ENCODE measurements at regions not wholly inside any gene's neighbourhood (a gene's known extent, or its start where the extent isn't known, plus 50 kb on each side); places are given as distances from the start of the nearest gene placed in this dataset.

DNA sequence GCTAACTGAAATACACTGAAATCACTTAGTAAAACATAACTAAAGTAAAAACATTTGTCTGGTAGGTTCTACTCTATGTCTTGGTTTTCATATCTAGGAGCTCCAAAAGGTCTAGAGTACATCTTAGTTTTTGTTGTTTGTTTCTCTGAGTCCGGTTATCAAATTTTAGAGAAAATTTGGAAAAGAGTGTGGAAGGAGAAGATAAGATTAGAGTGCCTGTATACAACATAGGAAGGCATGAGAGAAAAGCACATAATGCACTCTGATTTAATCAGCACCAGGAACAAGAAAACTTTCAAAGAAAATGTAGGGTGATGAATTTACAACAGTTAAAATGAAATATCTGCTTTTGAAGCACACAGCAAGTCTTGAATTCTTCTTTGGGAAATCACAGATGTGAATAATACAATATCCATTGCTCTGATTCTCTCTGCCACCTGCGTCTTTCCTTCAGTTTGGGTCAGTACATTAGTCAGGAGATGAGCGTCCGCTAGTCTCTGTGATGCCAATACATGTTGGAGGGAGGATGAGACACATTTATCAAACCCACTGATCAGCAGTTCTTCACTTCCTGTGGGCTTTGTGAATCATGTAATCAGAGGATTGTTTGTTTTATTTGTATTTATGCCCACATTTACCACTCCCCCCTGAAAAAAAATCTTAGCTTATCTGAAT is 477.8 kb upstream of the GCFC2 start:
- TF ChIP-seq, protein P1, sequence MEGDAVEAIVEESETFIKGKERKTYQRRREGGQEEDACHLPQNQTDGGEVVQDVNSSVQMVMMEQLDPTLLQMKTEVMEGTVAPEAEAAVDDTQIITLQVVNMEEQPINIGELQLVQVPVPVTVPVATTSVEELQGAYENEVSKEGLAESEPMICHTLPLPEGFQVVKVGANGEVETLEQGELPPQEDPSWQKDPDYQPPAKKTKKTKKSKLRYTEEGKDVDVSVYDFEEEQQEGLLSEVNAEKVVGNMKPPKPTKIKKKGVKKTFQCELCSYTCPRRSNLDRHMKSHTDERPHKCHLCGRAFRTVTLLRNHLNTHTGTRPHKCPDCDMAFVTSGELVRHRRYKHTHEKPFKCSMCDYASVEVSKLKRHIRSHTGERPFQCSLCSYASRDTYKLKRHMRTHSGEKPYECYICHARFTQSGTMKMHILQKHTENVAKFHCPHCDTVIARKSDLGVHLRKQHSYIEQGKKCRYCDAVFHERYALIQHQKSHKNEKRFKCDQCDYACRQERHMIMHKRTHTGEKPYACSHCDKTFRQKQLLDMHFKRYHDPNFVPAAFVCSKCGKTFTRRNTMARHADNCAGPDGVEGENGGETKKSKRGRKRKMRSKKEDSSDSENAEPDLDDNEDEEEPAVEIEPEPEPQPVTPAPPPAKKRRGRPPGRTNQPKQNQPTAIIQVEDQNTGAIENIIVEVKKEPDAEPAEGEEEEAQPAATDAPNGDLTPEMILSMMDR (IDR thresholded peaks at IDR 0.05) = no peak
- Histone ChIP-seq H2AFZ (no peak overlapping the region), H3K27me3 (ENCODE audit: control insufficient read depth, insufficient read depth, low read length) (no peaks in the 10 kb centered on the region), H3K4me2 (ENCODE audit: low read length) (no peak overlapping the region), H3K4me3 (ENCODE audit: low read depth, low read length) (no peak overlapping the region), H3K79me2 (no peaks in the 10 kb centered on the region), H3K27ac (no peak overlapping the region), H3K9me3 (ENCODE audit: control insufficient read depth, low read length) (no peaks in the 10 kb centered on the region), H3K36me3 (ENCODE audit: control insufficient read depth, insufficient read depth, low read length) (no peaks in the 10 kb centered on the region), H3K4me1 (no peaks in the 10 kb centered on the region), H3K9ac (no peak overlapping the region)

GRCh38 chr2:76187415-76187814 is 476.7 kb upstream of the GCFC2 start:
- Histone ChIP-seq H3K9ac (no peak overlapping the region), H3K9me3 (ENCODE audit: control insufficient read depth, low read length) (no peaks in the 10 kb centered on the region), H3K27ac (no peak overlapping the region), H3K4me1 (no peaks in the 10 kb centered on the region), H2AFZ (no peak overlapping the region), H3K79me2 (no peaks in the 10 kb centered on the region), H3K4me3 (ENCODE audit: low read depth, low read length) (no peak overlapping the region), H3K36me3 (ENCODE audit: control insufficient read depth, insufficient read depth, low read length) (no peaks in the 10 kb centered on the region), H3K4me2 (ENCODE audit: low read length) (no peak overlapping the region), H3K27me3 (ENCODE audit: control insufficient read depth, insufficient read depth, low read length) (no peaks in the 10 kb centered on the region)
- TF ChIP-seq, protein P1 (IDR thresholded peaks at IDR 0.05) = no peak

- Histone ChIP-seq H3K27ac (no peak overlapping the region), H3K9ac (no peak overlapping the region), H3K79me2 (no peaks in the 10 kb centered on the region), H3K4me2 (ENCODE audit: low read length) (no peak overlapping the region), H3K27me3 (ENCODE audit: control insufficient read depth, insufficient read depth, low read length) (no peaks in the 10 kb centered on the region), H3K36me3 (ENCODE audit: control insufficient read depth, insufficient read depth, low read length) (no peaks in the 10 kb centered on the region), H2AFZ (no peak overlapping the region), H3K9me3 (ENCODE audit: control insufficient read depth, low read length) (peaks cover 5% of the 10 kb centered on the region), H3K4me3 (ENCODE audit: low read depth, low read length) (no peak overlapping the region), H3K4me1 (no peaks in the 10 kb centered on the region)
- TF ChIP-seq, protein P1 (IDR thresholded peaks at IDR 0.05) = no peak
These were observed 470.0 kb upstream of the GCFC2 start for GRCh38 chr2:76180676-76181075.

DNA sequence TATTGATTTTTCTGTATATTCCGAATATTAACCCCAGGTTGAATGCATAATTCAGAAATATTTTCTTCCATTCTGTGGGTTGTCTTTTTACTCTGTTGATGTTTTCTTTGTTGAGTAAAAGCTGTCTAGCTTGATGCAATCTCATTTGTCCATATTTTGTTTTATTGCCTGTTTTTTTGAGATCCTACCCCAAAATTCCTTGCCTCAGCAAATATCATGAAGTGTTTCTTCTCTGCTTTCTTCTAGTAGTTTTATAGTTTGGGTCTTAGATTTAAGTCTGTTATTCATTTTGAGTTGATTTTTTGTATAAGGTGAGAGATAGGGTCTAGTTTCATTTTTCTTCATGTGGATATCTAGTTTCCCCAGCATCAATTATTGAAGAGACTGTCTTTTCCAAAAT is 467.9 kb upstream of the GCFC2 start:
- Histone ChIP-seq H3K79me2 (no peaks in the 10 kb centered on the region), H3K27me3 (ENCODE audit: control insufficient read depth, insufficient read depth, low read length) (no peaks in the 10 kb centered on the region), H3K9ac (no peak overlapping the region), H3K36me3 (ENCODE audit: control insufficient read depth, insufficient read depth, low read length) (no peaks in the 10 kb centered on the region), H2AFZ (no peak overlapping the region), H3K27ac (no peak overlapping the region), H3K4me1 (no peaks in the 10 kb centered on the region), H3K9me3 (ENCODE audit: control insufficient read depth, low read length) (peaks cover 5% of the 10 kb centered on the region), H3K4me2 (ENCODE audit: low read length) (no peak overlapping the region), H3K4me3 (ENCODE audit: low read depth, low read length) (no peak overlapping the region)
- TF ChIP-seq, protein P1 (IDR thresholded peaks at IDR 0.05) = no peak

DNA sequence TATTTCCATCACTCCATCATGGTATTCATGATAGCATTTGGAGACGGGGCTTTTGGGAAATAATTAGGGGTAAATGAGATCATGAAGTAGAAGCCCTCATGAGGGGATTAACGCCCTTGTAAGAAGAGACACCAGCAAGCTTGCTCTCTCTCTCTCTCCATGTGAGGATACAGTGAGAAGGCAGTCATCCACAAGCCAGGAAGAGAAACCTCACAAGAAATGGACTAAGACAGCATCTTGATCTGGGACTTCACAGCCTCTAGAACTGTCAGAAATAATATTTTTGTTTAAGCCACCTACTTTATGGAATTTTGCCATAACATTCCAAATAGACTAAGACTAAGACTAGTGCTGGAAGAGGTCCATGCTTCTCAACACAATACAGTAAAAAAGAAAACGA is 464.6 kb upstream of the GCFC2 start:
- TF ChIP-seq, protein P1 (IDR thresholded peaks at IDR 0.05) = no peak
- no peaks in the 10 kb centered on the region for H3K27me3 ChIP-seq (ENCODE audit: control insufficient read depth, insufficient read depth, low read length)
- H3K9ac ChIP-seq = no peak overlapping the region
- no peaks in the 10 kb centered on the region for H3K36me3 ChIP-seq (ENCODE audit: control insufficient read depth, insufficient read depth, low read length)
- no peaks in the 10 kb centered on the region for H3K79me2 ChIP-seq
- H3K4me3 ChIP-seq (ENCODE audit: low read depth, low read length) = no peak overlapping the region
- no peak overlapping the region for H3K27ac ChIP-seq
- peaks cover 8% of the 10 kb centered on the region for H3K9me3 ChIP-seq (ENCODE audit: control insufficient read depth, low read length)
- H2AFZ ChIP-seq = no peak overlapping the region
- H3K4me1 ChIP-seq = no peaks in the 10 kb centered on the region
- no peak overlapping the region for H3K4me2 ChIP-seq (ENCODE audit: low read length)
